ENCODE measurements at regions not wholly inside any gene's neighbourhood (a gene's known extent, or its start where the extent isn't known, plus 50 kb on each side); places are given as distances from the start of the nearest gene placed in this dataset.

DNA sequence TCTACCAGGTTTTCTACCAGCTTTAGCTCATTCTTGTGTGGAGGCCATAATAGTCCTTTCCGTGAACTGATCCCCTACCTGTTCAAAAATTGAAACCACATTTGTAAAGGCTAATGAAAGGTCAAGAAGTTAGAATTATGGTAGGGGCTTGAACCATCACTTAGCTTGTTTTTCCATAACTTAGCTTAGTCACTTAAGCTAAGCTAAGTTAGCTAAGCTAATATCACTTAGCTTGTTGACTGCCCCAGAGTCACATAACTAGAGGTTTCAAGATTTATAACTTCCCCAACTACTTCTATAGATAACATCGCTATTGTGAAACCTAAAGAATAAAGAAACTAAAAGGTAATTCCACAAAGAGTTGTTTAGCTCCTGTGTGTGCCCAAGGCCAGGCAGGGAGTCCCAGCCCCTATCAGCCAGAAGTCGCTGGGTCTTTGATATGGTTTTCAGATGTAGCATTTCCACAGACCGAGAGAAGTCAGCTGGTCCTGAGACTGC, 131.8 kb downstream of the VEGFA start:
- Histone ChIP-seq H3K27me3 (ENCODE audit: control insufficient read depth in 3 of 3, insufficient read depth in 3 of 3, low read length in 2 of 3) (no peaks in the 10 kb centered on the region), H3K27ac (ENCODE audit: low read depth in 1 of 2, low read length in 1 of 2) (no peak overlapping the region), H3K4me1 (ENCODE audit: control insufficient read depth in 5 of 5, insufficient read depth in 5 of 5, low read length in 5 of 5) (peaks cover 0 to 6% (median 0%) of the 10 kb centered on the region in 5 donors), H3K4me3 (no peak overlapping the region), H3K9me3 (ENCODE audit: control insufficient read depth in 4 of 4, insufficient read depth in 3 of 4, low read length in 3 of 4) (no peaks in the 10 kb centered on the region), H3K36me3 (ENCODE audit: control insufficient read depth in 4 of 4, insufficient read depth in 4 of 4, low read length in 4 of 4) (no peaks in the 10 kb centered on the region), H3K9ac (ENCODE audit: insufficient read depth in 1 of 2, low read length in 2 of 2) (no peak overlapping the region)
- DNase-seq (no peak), ATAC-seq (ENCODE audit: insufficient read depth, low FRiP score) (no peak)
- TF ChIP-seq, protein P1, sequence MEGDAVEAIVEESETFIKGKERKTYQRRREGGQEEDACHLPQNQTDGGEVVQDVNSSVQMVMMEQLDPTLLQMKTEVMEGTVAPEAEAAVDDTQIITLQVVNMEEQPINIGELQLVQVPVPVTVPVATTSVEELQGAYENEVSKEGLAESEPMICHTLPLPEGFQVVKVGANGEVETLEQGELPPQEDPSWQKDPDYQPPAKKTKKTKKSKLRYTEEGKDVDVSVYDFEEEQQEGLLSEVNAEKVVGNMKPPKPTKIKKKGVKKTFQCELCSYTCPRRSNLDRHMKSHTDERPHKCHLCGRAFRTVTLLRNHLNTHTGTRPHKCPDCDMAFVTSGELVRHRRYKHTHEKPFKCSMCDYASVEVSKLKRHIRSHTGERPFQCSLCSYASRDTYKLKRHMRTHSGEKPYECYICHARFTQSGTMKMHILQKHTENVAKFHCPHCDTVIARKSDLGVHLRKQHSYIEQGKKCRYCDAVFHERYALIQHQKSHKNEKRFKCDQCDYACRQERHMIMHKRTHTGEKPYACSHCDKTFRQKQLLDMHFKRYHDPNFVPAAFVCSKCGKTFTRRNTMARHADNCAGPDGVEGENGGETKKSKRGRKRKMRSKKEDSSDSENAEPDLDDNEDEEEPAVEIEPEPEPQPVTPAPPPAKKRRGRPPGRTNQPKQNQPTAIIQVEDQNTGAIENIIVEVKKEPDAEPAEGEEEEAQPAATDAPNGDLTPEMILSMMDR (IDR thresholded peaks at IDR 0.05; ENCODE audit: control extremely low read depth, extremely low read depth) = no peak
- 50 to 79% methylated on average over 4 of the region's 4 CpGs for WGBS, 2 donors

DNA sequence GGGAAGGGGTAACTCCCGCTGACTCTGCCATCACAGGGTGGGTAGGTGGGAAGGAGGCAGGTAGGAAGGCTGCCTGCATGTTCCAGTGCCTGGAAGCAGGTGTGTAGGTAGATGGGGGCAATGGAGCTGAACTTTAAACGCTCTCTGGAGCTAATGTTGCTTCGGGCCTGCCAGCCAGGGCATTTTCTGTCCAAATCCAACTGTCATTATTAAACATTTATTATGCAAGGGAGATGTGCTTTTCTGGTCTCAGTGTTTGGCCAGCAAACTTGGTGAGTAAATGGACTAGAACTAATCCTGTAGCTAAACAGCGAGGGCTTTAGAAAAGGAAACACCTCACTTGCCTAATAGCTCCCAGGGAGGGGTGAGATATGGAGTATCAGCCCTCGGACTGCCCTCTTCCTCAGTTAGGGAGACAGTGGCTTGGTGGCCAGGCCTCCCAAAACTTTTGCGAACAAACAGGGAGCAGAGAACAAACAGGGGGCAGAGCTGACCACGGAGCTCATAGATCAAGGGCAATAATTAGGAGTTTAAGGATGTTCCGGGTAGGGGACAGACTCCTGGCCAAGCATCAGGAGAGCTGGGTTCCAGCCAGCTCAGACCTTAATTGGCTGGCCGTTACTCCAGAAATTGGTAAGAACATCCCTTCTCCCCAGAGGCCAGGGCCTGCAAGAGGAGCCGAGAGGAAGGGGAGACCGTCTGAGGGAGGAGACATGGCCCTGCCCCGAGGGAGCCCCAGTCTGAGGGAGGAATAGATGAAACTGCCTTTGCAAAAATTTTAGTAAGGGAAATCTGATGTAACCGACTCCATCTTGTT, 131.1 kb downstream of the VEGFA start:
- peak; percentile 36 for ATAC-seq (ENCODE audit: insufficient read depth, low FRiP score)
- H3K4me3 ChIP-seq = no peak overlapping the region
- peaks cover 0 to 6% (median 0%) of the 10 kb centered on the region in 5 donors for H3K4me1 ChIP-seq (ENCODE audit: control insufficient read depth in 5 of 5, insufficient read depth in 5 of 5, low read length in 5 of 5)
- TF ChIP-seq, protein P1 (IDR thresholded peaks at IDR 0.05; ENCODE audit: control extremely low read depth, extremely low read depth) = no peak
- H3K27me3 ChIP-seq (ENCODE audit: control insufficient read depth in 3 of 3, insufficient read depth in 3 of 3, low read length in 2 of 3) = no peaks in the 10 kb centered on the region
- no peak overlapping the region for H3K9ac ChIP-seq (ENCODE audit: insufficient read depth in 1 of 2, low read length in 2 of 2)
- H3K36me3 ChIP-seq (ENCODE audit: control insufficient read depth in 4 of 4, insufficient read depth in 4 of 4, low read length in 4 of 4) = no peaks in the 10 kb centered on the region
- WGBS, 2 donors = 85 to 87% methylated on average over 13 of the region's 13 CpGs
- no peaks in the 10 kb centered on the region for H3K9me3 ChIP-seq (ENCODE audit: control insufficient read depth in 4 of 4, insufficient read depth in 3 of 4, low read length in 3 of 4)
- H3K27ac ChIP-seq (ENCODE audit: low read depth in 1 of 2, low read length in 1 of 2) = no peak overlapping the region
- DNase-seq = no peak

DNA sequence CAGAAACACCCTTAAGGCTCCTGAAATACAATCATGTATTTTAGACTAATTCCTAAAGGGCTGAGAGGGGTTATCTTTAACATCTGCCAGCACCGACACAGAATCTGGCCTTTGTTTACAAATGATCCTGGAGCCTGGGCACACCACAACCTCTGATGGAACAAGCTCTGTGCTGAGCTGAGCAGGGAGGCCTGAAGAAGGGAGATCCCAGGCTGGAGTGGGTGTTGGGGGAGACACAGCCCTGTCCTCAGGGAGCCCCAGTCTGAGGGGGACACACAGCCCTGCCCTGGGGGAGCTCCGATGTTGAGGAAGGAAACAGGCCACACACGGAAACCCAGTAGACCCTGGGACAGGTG, 130.5 kb downstream of the VEGFA start:
- no peak overlapping the region for H3K9ac ChIP-seq (ENCODE audit: insufficient read depth in 1 of 2, low read length in 2 of 2)
- TF ChIP-seq, protein P1 (IDR thresholded peaks at IDR 0.05; ENCODE audit: control extremely low read depth, extremely low read depth) = no peak
- H3K4me1 ChIP-seq (ENCODE audit: control insufficient read depth in 5 of 5, insufficient read depth in 5 of 5, low read length in 5 of 5) = peaks cover 0 to 6% (median 0%) of the 10 kb centered on the region in 5 donors
- no peak overlapping the region for H3K27ac ChIP-seq (ENCODE audit: low read depth in 1 of 2, low read length in 1 of 2)
- ATAC-seq (ENCODE audit: insufficient read depth, low FRiP score) (no peak), DNase-seq (no peak)
- no peaks in the 10 kb centered on the region for H3K9me3 ChIP-seq (ENCODE audit: control insufficient read depth in 4 of 4, insufficient read depth in 3 of 4, low read length in 3 of 4)
- H3K4me3 ChIP-seq = no peak overlapping the region
- H3K27me3 ChIP-seq (ENCODE audit: control insufficient read depth in 3 of 3, insufficient read depth in 3 of 3, low read length in 2 of 3) = no peaks in the 10 kb centered on the region
- H3K36me3 ChIP-seq (ENCODE audit: control insufficient read depth in 4 of 4, insufficient read depth in 4 of 4, low read length in 4 of 4) = no peaks in the 10 kb centered on the region
- 45 to 71% methylated on average over 3 of the region's 3 CpGs for WGBS, 2 donors

Data from lung (tissue), 11 donors.